ENCODE measurements at regions not wholly inside any gene's neighbourhood (a gene's known extent, or its start where the extent isn't known, plus 50 kb on each side); places are given as distances from the start of the nearest gene placed in this dataset.

- TF ChIP-seq RARB (CRISPR knock-in tag; IDR thresholded peaks at IDR 0.05) (no peak), CSDC2 (CRISPR knock-in tag; IDR thresholded peaks at IDR 0.05) (no peak), GLIS3 (CRISPR knock-in tag; IDR thresholded peaks at IDR 0.05) (no peak), PPARA (CRISPR knock-in tag; IDR thresholded peaks at IDR 0.05; ENCODE audit: borderline replicate concordance) (no peak), BACH2 (CRISPR knock-in tag; IDR thresholded peaks at IDR 0.05; ENCODE audit: borderline replicate concordance) (no peak), ZFP3 (CRISPR knock-in tag; IDR thresholded peaks at IDR 0.05) (no peak), ESRRG (CRISPR knock-in tag; IDR thresholded peaks at IDR 0.05) (no peak), ARNTL (CRISPR knock-in tag; IDR thresholded peaks at IDR 0.05; ENCODE audit: borderline replicate concordance, low read depth) (no peak), ISL1 (CRISPR knock-in tag; IDR thresholded peaks at IDR 0.05) (no peak), TOX (CRISPR knock-in tag; IDR thresholded peaks at IDR 0.05; ENCODE audit: borderline replicate concordance) (no peak), TCF4 (CRISPR knock-in tag; IDR thresholded peaks at IDR 0.05; ENCODE audit: borderline replicate concordance) (no peak), ZNF70 (CRISPR knock-in tag; IDR thresholded peaks at IDR 0.05) (no peak)
- TF ChIP-seq, protein P1, sequence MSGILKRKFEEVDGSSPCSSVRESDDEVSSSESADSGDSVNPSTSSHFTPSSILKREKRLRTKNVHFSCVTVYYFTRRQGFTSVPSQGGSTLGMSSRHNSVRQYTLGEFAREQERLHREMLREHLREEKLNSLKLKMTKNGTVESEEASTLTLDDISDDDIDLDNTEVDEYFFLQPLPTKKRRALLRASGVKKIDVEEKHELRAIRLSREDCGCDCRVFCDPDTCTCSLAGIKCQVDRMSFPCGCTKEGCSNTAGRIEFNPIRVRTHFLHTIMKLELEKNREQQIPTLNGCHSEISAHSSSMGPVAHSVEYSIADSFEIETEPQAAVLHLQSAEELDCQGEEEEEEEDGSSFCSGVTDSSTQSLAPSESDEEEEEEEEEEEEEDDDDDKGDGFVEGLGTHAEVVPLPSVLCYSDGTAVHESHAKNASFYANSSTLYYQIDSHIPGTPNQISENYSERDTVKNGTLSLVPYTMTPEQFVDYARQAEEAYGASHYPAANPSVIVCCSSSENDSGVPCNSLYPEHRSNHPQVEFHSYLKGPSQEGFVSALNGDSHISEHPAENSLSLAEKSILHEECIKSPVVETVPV (CRISPR knock-in tag; IDR thresholded peaks at IDR 0.05) = no peak
- TF ChIP-seq, protein P2, sequence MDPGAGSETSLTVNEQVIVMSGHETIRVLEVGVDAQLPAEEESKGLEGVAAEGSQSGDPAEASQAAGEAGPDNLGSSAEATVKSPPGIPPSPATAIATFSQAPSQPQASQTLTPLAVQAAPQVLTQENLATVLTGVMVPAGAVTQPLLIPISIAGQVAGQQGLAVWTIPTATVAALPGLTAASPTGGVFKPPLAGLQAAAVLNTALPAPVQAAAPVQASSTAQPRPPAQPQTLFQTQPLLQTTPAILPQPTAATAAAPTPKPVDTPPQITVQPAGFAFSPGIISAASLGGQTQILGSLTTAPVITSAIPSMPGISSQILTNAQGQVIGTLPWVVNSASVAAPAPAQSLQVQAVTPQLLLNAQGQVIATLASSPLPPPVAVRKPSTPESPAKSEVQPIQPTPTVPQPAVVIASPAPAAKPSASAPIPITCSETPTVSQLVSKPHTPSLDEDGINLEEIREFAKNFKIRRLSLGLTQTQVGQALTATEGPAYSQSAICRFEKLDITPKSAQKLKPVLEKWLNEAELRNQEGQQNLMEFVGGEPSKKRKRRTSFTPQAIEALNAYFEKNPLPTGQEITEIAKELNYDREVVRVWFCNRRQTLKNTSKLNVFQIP (CRISPR knock-in tag; IDR thresholded peaks at IDR 0.05; ENCODE audit: borderline replicate concordance, low read depth) = no peak
- ATAC-seq = peak; percentile 94
These were observed 708.0 kb downstream of the MED13L start for GRCh38 chr12:115569345-115570068.

GRCh38 chr12:115558281-115558680, 719.2 kb downstream of the MED13L start:
- no peak for ATAC-seq
- TF ChIP-seq ZC3H10 (CRISPR knock-in tag; IDR thresholded peaks at IDR 0.05) (no peak), ZFP3 (CRISPR knock-in tag; IDR thresholded peaks at IDR 0.05) (no peak), SNAI2 (CRISPR knock-in tag; IDR thresholded peaks at IDR 0.05) (no peak), ZFP30 (CRISPR knock-in tag; IDR thresholded peaks at IDR 0.05) (no peak), TCF4 (CRISPR knock-in tag; IDR thresholded peaks at IDR 0.05; ENCODE audit: borderline replicate concordance) (no peak), TOX (CRISPR knock-in tag; IDR thresholded peaks at IDR 0.05; ENCODE audit: borderline replicate concordance) (no peak), ZNF8 (CRISPR knock-in tag; IDR thresholded peaks at IDR 0.05) (no peak), ZNF565 (CRISPR knock-in tag; conservative IDR thresholded peaks at IDR 0.05; ENCODE audit: low read depth) (no peak), ARNTL (CRISPR knock-in tag; IDR thresholded peaks at IDR 0.05; ENCODE audit: borderline replicate concordance, low read depth) (no peak), RARB (CRISPR knock-in tag; IDR thresholded peaks at IDR 0.05) (no peak), BACH2 (CRISPR knock-in tag; IDR thresholded peaks at IDR 0.05; ENCODE audit: borderline replicate concordance) (no peak)
- TF ChIP-seq, protein P1 (CRISPR knock-in tag; IDR thresholded peaks at IDR 0.05) = no peak
- TF ChIP-seq, protein P3, sequence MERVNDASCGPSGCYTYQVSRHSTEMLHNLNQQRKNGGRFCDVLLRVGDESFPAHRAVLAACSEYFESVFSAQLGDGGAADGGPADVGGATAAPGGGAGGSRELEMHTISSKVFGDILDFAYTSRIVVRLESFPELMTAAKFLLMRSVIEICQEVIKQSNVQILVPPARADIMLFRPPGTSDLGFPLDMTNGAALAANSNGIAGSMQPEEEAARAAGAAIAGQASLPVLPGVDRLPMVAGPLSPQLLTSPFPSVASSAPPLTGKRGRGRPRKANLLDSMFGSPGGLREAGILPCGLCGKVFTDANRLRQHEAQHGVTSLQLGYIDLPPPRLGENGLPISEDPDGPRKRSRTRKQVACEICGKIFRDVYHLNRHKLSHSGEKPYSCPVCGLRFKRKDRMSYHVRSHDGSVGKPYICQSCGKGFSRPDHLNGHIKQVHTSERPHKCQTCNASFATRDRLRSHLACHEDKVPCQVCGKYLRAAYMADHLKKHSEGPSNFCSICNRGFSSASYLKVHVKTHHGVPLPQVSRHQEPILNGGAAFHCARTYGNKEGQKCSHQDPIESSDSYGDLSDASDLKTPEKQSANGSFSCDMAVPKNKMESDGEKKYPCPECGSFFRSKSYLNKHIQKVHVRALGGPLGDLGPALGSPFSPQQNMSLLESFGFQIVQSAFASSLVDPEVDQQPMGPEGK (CRISPR knock-in tag; IDR thresholded peaks at IDR 0.05; ENCODE audit: borderline replicate concordance) = no peak

GRCh38 chr12:115553622-115554021, 723.9 kb downstream of the MED13L start:
- no peak for ATAC-seq
- TF ChIP-seq ZFP3 (CRISPR knock-in tag; IDR thresholded peaks at IDR 0.05) (no peak), BACH2 (CRISPR knock-in tag; IDR thresholded peaks at IDR 0.05; ENCODE audit: borderline replicate concordance) (no peak), ZFP30 (CRISPR knock-in tag; IDR thresholded peaks at IDR 0.05) (no peak), ESRRG (CRISPR knock-in tag; IDR thresholded peaks at IDR 0.05) (no peak), RARB (CRISPR knock-in tag; IDR thresholded peaks at IDR 0.05) (no peak), CSDC2 (CRISPR knock-in tag; IDR thresholded peaks at IDR 0.05) (no peak), TSHZ2 (CRISPR knock-in tag; IDR thresholded peaks at IDR 0.05) (no peak), ZNF8 (CRISPR knock-in tag; IDR thresholded peaks at IDR 0.05) (no peak), ZC3H10 (CRISPR knock-in tag; IDR thresholded peaks at IDR 0.05) (no peak), CREB5 (CRISPR knock-in tag; IDR thresholded peaks at IDR 0.05; ENCODE audit: low read depth) (no peak), SNAI2 (CRISPR knock-in tag; IDR thresholded peaks at IDR 0.05) (no peak)
- TF ChIP-seq, protein P3 (CRISPR knock-in tag; IDR thresholded peaks at IDR 0.05; ENCODE audit: borderline replicate concordance) = no peak
